ENCODE measurements at regions not wholly inside any gene's neighbourhood (a gene's known extent, or its start where the extent isn't known, plus 50 kb on each side); places are given as distances from the start of the nearest gene placed in this dataset.

DNA sequence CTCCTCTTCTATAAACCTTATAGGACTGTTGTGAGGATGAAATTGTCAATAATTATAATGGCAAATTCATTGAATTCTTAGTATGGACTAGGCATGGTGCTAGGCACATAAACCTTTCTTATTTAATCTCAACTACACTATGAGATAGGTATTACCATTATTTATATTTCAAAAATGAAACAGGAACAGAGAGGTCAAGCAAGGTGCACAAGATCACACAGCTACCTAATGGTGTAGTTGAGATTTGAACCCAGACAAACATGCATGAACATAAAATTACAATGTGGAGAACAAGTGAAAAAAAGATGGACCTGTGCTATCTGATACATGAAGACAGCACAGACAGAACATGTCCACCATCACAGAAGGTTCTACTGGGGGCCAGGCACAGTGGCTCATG is 156.7 kb downstream of the AXIN2 start:
- no peak for DNase-seq

- DNase-seq: no peak
These were observed 157.8 kb downstream of the AXIN2 start for GRCh38 chr17:65403626-65404025.

DNA sequence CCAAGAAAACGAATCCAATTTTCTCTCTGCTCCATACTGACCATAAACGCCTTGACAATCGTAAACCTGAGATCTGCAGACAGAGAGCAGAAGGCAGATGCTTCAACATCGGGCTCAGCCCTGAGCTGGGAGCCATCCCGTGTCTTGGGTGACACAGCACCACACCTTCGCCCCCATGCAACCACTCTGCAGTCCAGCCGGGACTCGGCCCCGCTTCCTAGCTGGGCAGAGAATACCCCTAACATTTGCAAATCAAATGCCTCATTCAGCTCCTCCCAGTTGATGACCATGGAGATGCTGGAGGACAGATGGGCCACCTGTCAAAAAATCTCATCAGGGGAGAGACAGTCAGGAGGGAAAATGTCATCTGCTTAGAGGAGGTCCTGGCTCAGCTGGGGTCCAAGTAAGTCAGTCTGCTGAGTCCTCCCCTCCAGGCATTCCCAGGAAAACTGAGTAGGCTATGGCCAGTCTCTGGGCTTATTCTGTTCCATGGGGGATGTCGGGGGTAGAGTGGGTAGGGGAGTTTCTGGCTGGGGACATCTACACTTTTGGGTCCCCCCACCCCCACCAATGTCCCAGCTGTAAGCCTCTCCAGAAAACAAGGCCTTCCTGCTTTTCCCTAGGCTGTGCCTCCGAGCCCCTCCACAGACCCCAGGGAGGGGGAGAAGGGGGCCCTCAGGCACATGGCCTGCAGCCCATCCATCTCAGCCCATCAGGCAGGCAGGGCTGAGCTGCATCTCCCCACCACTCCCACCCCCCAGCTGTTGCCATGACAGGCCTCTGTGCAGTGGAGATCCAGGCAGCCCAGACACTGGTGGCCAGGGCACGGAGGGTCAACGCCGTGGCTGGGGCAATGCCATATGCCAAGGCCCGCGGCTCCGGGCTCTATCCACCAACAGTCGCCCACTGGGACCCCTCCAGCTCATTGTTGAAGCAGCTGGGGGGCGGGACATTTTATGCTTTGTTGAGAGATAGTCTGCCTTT is 158.6 kb downstream of the AXIN2 start:
- DNase-seq: no peak

- DNase-seq: no peak
These were observed 159.9 kb downstream of the AXIN2 start for GRCh38 chr17:65401561-65401960.

DNA sequence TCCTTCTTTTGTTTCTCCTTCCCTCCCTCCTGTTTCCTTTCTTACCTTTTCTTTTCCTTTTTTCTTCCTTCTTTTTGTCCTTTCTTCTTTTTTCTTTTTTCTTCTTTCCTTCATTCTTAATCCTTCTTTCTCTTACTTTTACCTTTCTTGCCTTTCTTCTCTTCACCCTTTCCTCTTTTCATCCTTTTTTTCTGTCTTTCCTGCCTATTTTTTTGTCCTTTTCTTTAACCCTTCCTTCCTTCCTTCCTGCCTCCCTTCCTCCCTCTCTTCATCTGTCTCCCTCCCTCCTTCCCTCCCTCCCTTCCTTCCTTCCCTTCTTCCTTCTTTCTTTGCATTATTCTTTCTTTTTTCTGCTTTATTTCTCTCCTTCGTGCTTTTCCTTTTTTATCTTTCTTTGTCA is 160.7 kb downstream of the AXIN2 start:
- no peak for DNase-seq

GRCh38 chr17:65398040-65398787 is 163.2 kb downstream of the AXIN2 start:
- DNase-seq: no peak

DNA sequence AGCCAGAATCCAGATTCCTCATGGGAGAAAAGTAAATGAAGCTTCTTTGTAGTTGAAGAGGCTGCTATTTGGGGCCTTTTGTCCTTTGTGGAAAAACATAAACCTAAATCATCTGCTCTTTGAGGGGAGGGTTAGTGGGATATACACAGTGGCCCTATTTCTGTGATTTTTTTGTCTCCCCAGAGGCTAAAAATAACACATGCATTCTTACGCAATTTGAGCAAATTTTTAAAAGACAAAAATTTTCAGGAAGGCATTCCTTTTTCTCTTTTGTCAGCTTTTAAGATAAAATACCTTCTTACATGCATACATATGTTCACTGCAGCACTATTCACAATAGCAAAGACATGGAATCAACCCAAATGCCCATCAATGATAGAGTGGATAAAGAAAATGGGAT is 165.5 kb downstream of the AXIN2 start:
- DNase-seq: no peak

DNA sequence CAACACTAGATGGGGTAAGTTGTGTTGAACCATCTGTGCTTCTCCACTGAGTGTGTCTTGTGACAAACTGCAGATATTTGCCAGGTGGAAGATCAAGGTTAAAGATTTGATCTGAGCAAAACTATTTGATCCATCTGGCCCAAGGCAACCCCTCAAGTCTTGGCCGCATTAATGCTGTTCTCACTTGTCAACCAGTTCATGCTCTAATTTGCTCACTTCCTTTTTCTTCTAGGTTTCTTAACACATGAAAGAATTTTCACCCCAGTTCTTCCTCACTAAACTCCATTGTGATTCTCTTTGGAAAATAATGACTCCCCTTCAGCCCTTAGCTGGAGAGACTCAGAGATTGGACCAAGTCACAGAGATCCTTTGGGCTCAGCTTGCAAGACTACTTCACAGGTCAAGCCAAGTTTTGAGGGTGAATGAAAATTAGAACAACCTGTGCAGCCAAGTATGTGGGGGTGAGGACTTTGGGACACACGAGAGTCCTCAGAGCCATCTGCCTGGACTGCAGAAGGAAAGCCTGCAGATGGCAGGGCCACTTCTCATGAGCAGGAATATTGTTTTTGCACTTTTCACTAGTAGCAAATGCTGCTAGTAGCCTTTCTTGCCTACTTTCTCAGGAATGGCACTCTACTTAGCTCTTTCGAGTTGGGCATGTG is 166.5 kb downstream of the AXIN2 start:
- no peak for DNase-seq

DNA sequence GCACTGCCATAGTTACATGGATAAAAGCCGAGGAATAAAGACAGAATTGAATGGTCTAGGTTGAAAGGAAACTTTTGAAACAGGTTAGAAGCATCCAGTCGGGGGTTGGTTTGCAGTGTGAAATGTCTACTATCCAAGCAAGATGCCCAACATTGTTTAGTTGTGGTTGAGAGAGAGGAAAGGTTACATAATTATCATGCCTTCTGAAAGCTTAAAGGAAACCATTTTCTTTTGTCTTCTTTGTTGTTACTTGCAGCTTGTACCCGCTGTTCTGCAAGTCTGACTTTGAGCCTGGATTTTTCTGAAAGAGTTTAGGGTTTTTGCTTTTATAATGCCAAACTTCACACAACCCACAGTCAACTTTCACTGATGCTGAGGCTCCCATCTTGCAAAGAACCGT is 167.9 kb downstream of the AXIN2 start:
- no peak for DNase-seq

GRCh38 chr17:65389949-65390348 is 171.5 kb downstream of the AXIN2 start:
- no peak for DNase-seq

- no peak for DNase-seq
These were observed 172.0 kb downstream of the AXIN2 start for GRCh38 chr17:65389426-65389825.

DNA sequence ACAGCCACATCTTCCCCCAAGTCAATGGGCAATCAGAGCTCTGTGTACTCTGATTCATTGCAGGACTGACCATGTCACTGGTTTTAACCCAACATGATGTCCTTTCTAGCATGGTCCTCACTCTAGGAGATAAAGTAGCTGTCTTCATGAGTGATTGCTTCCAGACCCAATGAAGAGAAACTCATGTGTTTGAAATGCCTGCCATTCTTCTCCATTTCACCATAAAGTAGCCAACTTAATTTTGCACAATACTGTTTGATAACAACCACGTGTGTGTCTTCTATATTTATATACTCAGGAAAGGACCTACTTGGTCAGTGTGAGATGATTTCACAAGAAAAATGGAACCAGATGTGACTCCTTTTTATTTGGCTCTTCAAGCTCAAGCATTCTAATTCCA is 172.5 kb downstream of the AXIN2 start:
- no peak for DNase-seq

- DNase-seq: no peak
These were observed 174.1 kb downstream of the AXIN2 start for GRCh38 chr17:65387322-65387721.

DNA sequence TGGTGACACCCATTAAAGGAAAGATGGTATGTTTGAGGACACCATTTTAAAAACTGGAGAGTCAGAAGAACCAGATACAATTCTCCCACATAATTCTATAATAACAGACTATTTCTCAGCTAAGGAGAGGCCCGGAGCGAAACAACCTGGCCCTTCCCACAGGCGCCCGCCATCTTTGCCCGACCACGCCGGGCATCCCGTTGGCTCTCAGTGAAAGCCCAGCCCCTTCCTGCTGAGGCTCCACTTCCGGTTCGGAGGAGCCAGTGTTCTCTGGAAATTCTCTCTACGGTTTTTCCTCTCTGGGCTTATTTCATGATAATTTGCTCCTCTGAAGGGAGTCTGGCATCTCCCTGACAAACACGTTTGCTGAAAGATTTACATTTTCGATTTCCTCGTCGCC is 175.7 kb downstream of the AXIN2 start:
- DNase-seq: no peak

DNA sequence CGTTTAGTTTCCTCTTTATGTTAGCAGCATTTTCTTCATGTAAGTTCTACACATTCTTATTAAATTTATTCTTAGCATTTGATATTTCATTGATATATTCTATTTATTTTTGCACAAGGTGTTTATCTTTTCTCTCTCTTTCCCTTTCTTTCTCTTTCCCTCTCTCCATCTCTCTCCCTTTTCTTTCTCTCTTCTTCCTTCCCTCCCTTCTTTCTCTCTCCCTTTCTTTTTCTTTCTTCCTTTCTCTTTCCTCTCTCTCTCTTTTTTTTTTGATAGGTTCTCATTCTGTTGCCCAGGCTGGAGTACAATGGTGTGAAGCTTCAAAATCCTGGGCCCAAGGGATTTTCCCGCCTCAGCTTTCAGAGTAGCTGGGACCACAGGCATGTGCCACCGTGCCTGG is 176.4 kb downstream of the AXIN2 start:
- no peak for DNase-seq

DNA sequence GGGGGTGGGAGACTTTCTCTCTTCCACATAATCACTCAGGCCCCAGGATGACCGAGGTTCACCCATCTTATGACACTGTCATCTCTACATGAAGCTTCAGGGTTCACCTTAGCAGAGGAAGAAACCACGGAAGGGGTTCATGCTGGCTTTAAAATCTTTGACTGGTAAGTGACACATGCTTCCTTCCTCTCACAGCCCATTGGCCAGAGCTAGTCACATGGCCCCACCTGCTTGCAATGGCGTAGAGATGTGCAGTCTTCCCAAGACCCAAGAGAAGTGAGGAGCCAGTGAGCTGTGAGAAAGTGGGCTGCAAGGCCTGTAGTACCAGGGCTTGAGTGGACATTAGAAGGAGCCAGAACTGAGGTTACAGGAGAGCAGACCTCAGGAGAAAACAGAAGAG is 180.3 kb downstream of the AXIN2 start:
- no peak for DNase-seq

DNA sequence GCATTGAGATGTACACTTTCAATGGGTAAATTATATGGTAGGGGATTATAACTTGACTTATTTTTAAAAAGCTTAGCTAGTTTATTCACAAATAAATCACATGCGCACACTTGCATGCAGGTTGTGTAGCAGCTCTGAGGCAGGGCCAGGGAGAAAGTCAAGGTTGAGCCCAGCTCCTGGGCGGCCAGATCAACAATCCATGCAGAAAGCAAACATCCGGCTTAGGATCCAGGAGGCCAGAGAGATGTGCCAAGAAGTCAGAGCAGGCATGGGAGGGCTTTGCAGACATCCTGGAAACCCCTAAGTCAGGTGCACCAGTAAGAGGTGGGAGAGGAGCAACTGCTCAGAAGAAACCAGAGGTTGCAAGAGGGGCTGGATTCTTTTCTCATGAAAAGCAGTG is 186.5 kb downstream of the AXIN2 start:
- no peak for DNase-seq

- DNase-seq: no peak
These were observed 189.7 kb downstream of the AXIN2 start for GRCh38 chr17:65371702-65372101.

- no peak for DNase-seq
These were observed 190.7 kb downstream of the AXIN2 start for GRCh38 chr17:65370669-65371131.

DNA sequence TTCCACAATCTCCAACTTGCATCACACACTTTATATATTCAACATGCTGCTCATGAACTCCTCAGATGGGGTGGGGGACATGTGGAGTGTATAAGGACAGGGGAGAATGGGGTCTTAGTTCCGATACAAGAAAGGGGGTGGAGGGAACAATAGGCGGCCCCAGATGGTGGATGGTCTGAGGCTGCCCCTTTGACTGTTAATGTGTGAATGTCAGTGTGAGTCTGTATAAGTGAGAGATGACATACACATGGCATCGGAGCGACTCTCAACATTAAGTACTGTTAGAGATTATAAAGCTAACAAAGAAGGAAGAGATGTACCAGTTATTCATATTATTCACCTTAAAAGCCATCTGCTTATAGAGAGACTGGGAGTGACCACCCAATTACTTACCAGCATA is 193.1 kb downstream of the AXIN2 start:
- no peak for DNase-seq

DNA sequence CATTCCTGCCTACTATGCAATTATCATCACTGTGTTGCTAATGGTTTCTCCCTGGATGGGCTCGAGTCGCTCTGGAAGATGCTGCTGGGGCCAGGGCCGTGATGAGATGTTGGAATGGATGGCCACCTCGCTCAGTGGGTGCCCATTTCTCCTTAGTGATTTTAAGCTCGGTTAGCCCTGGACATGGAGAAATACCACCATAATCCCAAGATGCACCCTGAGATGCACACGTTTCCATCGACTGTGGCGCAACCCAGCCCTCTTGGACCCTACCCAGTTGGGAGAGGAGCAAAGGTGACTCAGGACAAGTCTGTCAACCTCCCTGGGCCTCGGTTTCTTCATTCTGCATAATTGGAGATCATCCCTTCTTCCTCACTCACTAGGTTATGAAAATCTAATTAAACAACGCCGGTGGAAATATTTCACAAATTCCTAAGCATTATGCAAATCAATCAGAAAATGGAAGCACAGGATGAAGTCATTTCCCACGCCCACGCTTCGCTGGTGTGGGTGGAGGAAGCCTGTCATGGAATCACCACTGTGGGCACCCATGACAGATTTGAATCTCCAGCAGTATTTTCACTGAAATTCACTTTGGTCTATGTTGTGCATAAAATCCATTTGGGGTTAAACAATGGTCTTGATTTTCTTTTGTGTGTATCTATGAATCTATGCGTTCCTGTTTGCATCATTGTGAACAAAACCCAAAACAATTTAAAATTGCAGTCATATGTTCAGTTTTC is 195.2 kb downstream of the AXIN2 start:
- DNase-seq: no peak

DNA sequence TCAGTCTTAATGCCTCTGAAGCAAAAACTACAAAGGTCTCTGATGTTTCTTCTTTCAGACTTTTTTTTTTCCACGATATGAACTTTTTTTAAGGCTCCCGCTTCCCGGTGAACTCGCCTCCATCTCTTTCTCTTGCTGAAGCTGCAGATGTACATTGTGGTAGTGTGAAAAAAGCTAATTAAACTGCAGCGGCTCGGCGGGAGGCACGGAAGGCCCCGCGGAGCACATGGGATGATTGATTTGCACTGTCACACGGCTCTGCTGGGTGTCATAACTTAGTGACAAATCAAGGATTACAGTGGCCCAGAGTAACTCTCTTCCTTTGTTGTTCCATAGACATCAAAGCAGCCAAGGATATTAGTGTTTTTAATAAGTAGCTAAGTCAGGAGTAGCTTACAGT is 196.3 kb downstream of the AXIN2 start:
- DNase-seq: no peak

DNA sequence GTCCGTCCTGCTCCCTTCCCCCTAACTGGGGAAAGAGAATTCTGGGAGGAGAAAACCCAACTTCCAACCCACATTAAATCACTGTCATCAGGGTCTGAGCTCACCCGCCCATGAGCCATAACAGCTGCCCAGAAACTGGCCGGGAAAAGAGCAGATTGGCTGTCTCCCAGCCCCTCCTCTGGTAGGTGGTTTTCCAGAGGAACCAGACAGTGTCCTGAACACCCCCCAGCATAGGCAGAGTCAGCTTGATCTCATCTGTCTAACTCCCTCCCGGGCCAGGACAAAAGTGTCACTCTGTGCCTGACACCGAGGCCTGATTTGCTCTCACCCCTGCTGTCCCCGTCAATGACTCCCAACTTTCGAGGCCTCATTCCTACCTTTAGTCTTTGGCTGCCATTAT is 197.0 kb downstream of the AXIN2 start:
- DNase-seq: no peak
